ENCODE measurements at regions not wholly inside any gene's neighbourhood (a gene's known extent, or its start where the extent isn't known, plus 50 kb on each side); places are given as distances from the start of the nearest gene placed in this dataset.
"Not testable (repeated sequence)": the region's sequence is repeated elsewhere in the genome, so short reads cannot be mapped to it uniquely, and the experiment has no call there.

DNA sequence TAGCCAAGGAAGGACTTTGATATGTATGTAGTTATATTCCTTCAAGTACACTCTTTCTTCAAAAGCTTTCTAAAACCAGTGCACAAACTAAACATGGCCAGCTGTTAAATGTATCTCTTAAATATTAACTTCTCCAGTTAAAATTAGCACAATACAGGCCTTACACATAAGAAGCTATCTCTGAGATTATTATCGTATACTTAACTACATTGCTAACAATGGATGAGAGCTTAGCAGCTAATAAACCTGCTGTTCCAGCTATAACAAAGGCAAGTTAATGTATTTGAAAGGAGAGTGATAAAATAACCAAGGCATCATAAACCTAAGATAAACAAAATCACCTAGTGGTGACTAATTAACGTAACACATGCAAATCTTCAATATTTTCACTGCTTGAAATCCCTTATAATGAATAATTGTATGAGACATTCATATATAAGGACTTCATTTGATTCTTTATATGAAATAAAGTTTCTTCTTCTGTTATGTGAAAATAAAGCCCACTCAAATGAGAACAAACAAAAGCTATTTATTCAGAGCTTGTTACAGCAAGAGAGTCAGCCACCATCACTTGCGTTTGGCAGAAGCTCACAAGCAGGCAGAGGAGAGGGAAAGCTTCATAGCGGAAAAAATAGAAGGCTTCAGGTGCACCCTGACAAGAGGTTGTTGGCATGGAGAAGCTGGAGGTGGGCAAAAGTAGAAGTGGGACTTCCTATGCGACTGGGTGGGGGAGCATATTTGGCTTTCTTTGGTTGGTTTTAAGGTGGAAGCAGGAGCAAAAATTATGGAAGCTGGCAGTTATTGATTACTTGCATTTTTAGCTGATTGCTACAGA lies 274.1 kb upstream of the CHRM3 start:
- Mint-ChIP-seq H3K27ac (no peak overlapping the region), H3K4me1 (ENCODE audit: low read depth) (no peaks in the 10 kb centered on the region)
- intact Hi-C loops (cut with micrococcal nuclease), result no loop called here

DNA sequence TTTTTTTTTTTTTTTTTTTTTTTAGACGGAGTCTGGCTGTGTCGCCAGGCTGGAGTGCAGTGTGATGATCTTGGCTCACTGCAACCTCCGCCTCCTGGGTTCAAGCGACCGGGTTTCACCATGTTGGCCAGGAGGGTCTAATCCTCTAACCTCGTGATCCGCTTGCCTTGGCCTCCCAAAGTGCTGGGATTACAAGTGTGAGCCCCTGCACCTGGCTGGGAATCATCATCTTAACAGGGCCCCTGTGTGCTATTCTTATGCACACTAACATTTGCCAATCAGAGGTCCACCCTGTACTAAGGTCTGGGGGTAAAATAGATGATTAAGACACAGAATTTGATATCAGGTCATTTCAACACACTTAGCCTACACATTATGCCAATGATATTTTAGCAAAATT lies 278.7 kb upstream of the CHRM3 start:
- intact Hi-C loops (cut with micrococcal nuclease), result no loop called here
- no peaks in the 10 kb centered on the region for H3K27me3 Mint-ChIP-seq (ENCODE audit: insufficient read depth)
- H3K4me1 Mint-ChIP-seq (ENCODE audit: low read depth), result no peaks in the 10 kb centered on the region
- no peak for DNase-seq (ENCODE audit: low spot score)
- H3K36me3 Mint-ChIP-seq (ENCODE audit: low read depth), result no peaks in the 10 kb centered on the region
- no peak overlapping the region for H3K27ac Mint-ChIP-seq
- no peak overlapping the region for H3K4me3 Mint-ChIP-seq
- no peaks in the 10 kb centered on the region for H3K9me3 Mint-ChIP-seq

More for the DNA sequence above, 274.1 kb upstream of the CHRM3 start:
- Mint-ChIP-seq H3K27me3 (ENCODE audit: insufficient read depth) (no peaks in the 10 kb centered on the region), H3K9me3 (no peaks in the 10 kb centered on the region), H3K4me3 (no peak overlapping the region), H3K36me3 (ENCODE audit: low read depth) (no peaks in the 10 kb centered on the region)
- no peak for DNase-seq (ENCODE audit: low spot score)

- H3K36me3 Mint-ChIP-seq (ENCODE audit: low read depth); H3K27ac Mint-ChIP-seq; H3K4me3 Mint-ChIP-seq; intact Hi-C loops (cut with micrococcal nuclease); H3K9me3 Mint-ChIP-seq; H3K4me1 Mint-ChIP-seq (ENCODE audit: low read depth); H3K27me3 Mint-ChIP-seq (ENCODE audit: insufficient read depth); DNase-seq (ENCODE audit: low spot score): not testable (repeated sequence)
Observed at GRCh38 chr1:239106689-239107088, 279.7 kb upstream of the CHRM3 start.

DNA sequence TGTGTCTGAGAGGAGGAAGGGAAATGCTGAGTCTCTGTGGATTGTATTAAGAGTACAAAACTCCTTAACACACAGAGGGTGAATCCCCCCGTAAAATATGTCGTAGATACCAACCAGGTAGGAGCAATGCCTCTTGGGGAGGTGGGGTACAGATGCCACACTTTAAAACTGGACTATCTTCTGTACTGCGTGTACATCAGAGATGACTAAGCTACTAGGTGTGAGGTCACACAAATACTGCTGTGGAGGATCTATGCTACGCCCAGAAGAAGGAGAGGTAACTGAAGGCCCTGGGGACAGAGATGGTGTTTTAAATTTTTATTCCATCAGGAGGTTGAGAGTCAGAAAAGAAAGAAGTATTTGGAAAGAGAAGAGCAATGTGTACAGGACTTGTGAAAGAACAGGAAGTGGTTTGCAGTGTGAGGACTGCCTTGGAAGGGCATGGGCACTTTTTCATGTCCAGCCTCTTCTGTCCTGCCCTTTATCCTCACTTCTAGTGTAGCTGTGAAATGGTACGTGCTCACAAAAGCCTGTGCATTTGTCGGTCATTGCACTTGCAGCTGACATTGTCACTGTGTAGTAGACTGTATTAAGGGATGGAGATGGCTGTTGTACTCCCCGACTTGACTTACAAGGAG lies 287.8 kb upstream of the CHRM3 start:
- Mint-ChIP-seq H3K9me3 (no peaks in the 10 kb centered on the region), H3K27me3 (ENCODE audit: insufficient read depth) (no peaks in the 10 kb centered on the region), H3K4me1 (ENCODE audit: low read depth) (no peaks in the 10 kb centered on the region), H3K27ac (no peak overlapping the region), H3K4me3 (no peak overlapping the region), H3K36me3 (ENCODE audit: low read depth) (no peaks in the 10 kb centered on the region)
- DNase-seq (ENCODE audit: low spot score), result no peak
- intact Hi-C loops (cut with micrococcal nuclease), result no loop called here

- Mint-ChIP-seq H3K9me3 (no peaks in the 10 kb centered on the region), H3K27ac (no peak overlapping the region), H3K4me3 (no peak overlapping the region), H3K27me3 (ENCODE audit: insufficient read depth) (no peaks in the 10 kb centered on the region), H3K36me3 (ENCODE audit: low read depth) (no peaks in the 10 kb centered on the region), H3K4me1 (ENCODE audit: low read depth) (no peaks in the 10 kb centered on the region)
- intact Hi-C loops (cut with micrococcal nuclease), result no loop called here
- no peak for DNase-seq (ENCODE audit: low spot score)
Observed at GRCh38 chr1:239091537-239091936, 294.8 kb upstream of the CHRM3 start.

DNA sequence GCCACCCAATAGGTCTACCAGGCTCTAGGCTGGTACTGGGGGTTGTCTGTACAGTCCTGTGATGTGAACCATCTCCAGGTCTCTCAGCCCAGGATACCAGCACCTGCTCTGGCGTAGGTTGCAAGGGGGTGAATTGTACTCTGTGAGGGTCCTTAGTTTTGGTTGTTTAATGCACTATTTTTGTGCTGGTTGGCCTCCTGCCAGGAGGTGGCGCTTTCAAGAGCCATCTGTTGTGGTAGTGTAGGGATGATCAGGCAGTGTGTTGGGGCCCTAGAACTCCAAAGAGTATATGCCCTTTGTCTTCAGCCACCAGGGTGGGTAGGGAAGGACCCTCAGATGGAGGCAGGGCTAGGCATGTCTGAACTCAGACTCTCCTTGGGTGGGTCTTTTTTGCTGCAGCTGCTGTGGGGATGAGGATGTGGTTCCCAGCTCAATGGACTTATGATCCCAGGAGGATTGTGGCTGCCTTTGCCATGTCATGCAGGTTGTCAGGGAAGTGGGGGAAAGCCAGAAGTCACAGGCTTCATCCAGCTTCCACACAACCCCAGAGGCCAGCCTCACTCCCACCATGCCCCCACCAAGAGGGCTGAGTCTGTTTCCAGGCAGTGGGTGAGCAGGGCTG lies 301.8 kb upstream of the CHRM3 start:
- no peaks in the 10 kb centered on the region for H3K36me3 Mint-ChIP-seq (ENCODE audit: low read depth)
- no peak for DNase-seq (ENCODE audit: low spot score)
- H3K27ac Mint-ChIP-seq, result no peak overlapping the region
- no peaks in the 10 kb centered on the region for H3K27me3 Mint-ChIP-seq (ENCODE audit: insufficient read depth)
- H3K9me3 Mint-ChIP-seq, result peaks cover 15% of the 10 kb centered on the region
- intact Hi-C loops (cut with micrococcal nuclease), result no loop called here
- no peaks in the 10 kb centered on the region for H3K4me1 Mint-ChIP-seq (ENCODE audit: low read depth)
- H3K4me3 Mint-ChIP-seq, result no peak overlapping the region

- H3K27me3 Mint-ChIP-seq (ENCODE audit: insufficient read depth); H3K36me3 Mint-ChIP-seq (ENCODE audit: low read depth); H3K4me3 Mint-ChIP-seq; DNase-seq (ENCODE audit: low spot score); H3K27ac Mint-ChIP-seq; intact Hi-C loops (cut with micrococcal nuclease); H3K4me1 Mint-ChIP-seq (ENCODE audit: low read depth): not testable (repeated sequence)
- H3K9me3 Mint-ChIP-seq, result peaks cover 15% of the 10 kb centered on the region
Observed at GRCh38 chr1:239081947-239082346, 304.4 kb upstream of the CHRM3 start.

DNA sequence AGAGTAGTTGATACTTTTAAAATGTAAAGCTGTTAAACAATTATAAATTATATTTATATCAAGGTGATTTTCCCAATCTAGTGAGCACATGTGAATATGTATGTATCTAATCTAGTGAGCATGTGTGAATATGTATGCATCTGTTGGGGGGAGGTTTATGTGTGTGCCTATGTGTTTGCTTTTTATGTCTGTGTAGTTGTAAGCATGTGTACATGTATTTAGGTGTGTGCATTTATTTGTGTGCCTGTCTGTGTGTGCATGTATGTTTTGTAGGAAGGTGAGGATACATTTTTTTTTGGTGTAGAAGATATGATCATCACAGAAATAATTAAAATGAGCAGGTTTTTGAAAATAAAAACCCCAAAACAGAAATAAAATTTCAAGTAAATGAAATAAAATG lies 318.9 kb upstream of the CHRM3 start:
- Mint-ChIP-seq H3K4me3 (no peak overlapping the region), H3K27me3 (ENCODE audit: insufficient read depth) (no peaks in the 10 kb centered on the region), H3K9me3 (no peaks in the 10 kb centered on the region), H3K36me3 (ENCODE audit: low read depth) (no peaks in the 10 kb centered on the region), H3K27ac (no peak overlapping the region), H3K4me1 (ENCODE audit: low read depth) (no peaks in the 10 kb centered on the region)
- no peak for DNase-seq (ENCODE audit: low spot score)
- intact Hi-C loops (cut with micrococcal nuclease), result no loop called here

- intact Hi-C loops (cut with micrococcal nuclease), result no loop called here
Observed at GRCh38 chr1:239067058-239067457, 319.3 kb upstream of the CHRM3 start.

GRCh38 chr1:239061770-239062169 lies 324.6 kb upstream of the CHRM3 start:
- Mint-ChIP-seq H3K9me3 (peaks cover 4% of the 10 kb centered on the region), H3K27ac (no peak overlapping the region), H3K27me3 (ENCODE audit: insufficient read depth) (no peaks in the 10 kb centered on the region), H3K36me3 (ENCODE audit: low read depth) (no peaks in the 10 kb centered on the region), H3K4me3 (no peak overlapping the region), H3K4me1 (ENCODE audit: low read depth) (no peaks in the 10 kb centered on the region)
- DNase-seq (ENCODE audit: low spot score), result no peak
- intact Hi-C loops (cut with micrococcal nuclease), result no loop called here

More at GRCh38 chr1:239067058-239067457, 319.3 kb upstream of the CHRM3 start:
- no peaks in the 10 kb centered on the region for H3K4me1 Mint-ChIP-seq (ENCODE audit: low read depth)
- H3K4me3 Mint-ChIP-seq, result no peak overlapping the region
- no peaks in the 10 kb centered on the region for H3K36me3 Mint-ChIP-seq (ENCODE audit: low read depth)
- H3K27me3 Mint-ChIP-seq (ENCODE audit: insufficient read depth), result no peaks in the 10 kb centered on the region
- no peaks in the 10 kb centered on the region for H3K9me3 Mint-ChIP-seq
- DNase-seq (ENCODE audit: low spot score), result no peak
- no peak overlapping the region for H3K27ac Mint-ChIP-seq

- H3K4me1 Mint-ChIP-seq (ENCODE audit: low read depth), result no peaks in the 10 kb centered on the region
- intact Hi-C loops (cut with micrococcal nuclease), result no loop called here
- H3K36me3 Mint-ChIP-seq (ENCODE audit: low read depth), result no peaks in the 10 kb centered on the region
- no peaks in the 10 kb centered on the region for H3K27me3 Mint-ChIP-seq (ENCODE audit: insufficient read depth)
- no peak for DNase-seq (ENCODE audit: low spot score)
- H3K4me3 Mint-ChIP-seq, result no peak overlapping the region
- no peak overlapping the region for H3K27ac Mint-ChIP-seq
- peaks cover 14% of the 10 kb centered on the region for H3K9me3 Mint-ChIP-seq
Observed at GRCh38 chr1:239058190-239058589, 328.2 kb upstream of the CHRM3 start.

GRCh38 chr1:239056940-239057339 lies 329.4 kb upstream of the CHRM3 start:
- intact Hi-C loops (cut with micrococcal nuclease), result no loop called here
- DNase-seq (ENCODE audit: low spot score), result no peak
- H3K4me1 Mint-ChIP-seq (ENCODE audit: low read depth), result no peaks in the 10 kb centered on the region
- no peaks in the 10 kb centered on the region for H3K36me3 Mint-ChIP-seq (ENCODE audit: low read depth)
- H3K4me3 Mint-ChIP-seq, result no peak overlapping the region
- H3K9me3 Mint-ChIP-seq, result peaks cover 18% of the 10 kb centered on the region
- no peaks in the 10 kb centered on the region for H3K27me3 Mint-ChIP-seq (ENCODE audit: insufficient read depth)
- H3K27ac Mint-ChIP-seq, result no peak overlapping the region

- Mint-ChIP-seq H3K9me3 (peaks cover 15% of the 10 kb centered on the region), H3K4me3 (no peak overlapping the region), H3K27me3 (ENCODE audit: insufficient read depth) (no peaks in the 10 kb centered on the region), H3K27ac (no peak overlapping the region), H3K4me1 (ENCODE audit: low read depth) (no peaks in the 10 kb centered on the region), H3K36me3 (ENCODE audit: low read depth) (no peaks in the 10 kb centered on the region)
- DNase-seq (ENCODE audit: low spot score), result no peak
- intact Hi-C loops (cut with micrococcal nuclease), result no loop called here
Observed at GRCh38 chr1:239053279-239053678, 333.1 kb upstream of the CHRM3 start.
